Peyer's patch (tissue), 4 donors: ENCODE measurements at regions not wholly inside any gene's neighbourhood (a gene's known extent, or its start where the extent isn't known, plus 50 kb on each side); places are given as distances from the start of the nearest gene placed in this dataset.

Experiments used
- CTCF ChIP-seq, 6 experiments: fragments of 450-650 bp in 4 of 6; fragments of 200-600 bp in 2 of 6; sonication (generic) in 1 of 6; IDR thresholded peaks; one replicate each; pipeline ENCODE4 v1.5.1; 2017 to 2019; ENCODE audit warnings: antibody characterized with exemption in 6 of 6, mild to moderate bottlenecking in 3 of 6, moderate library complexity in 1 of 6
- POLR2A ChIP-seq, 2 donors: fragments of 450-650 bp; IDR thresholded peaks; one replicate each; pipeline ENCODE4 v1.5.1; 2017; ENCODE audit warnings: antibody characterized with exemption in 2 of 2, mild to moderate bottlenecking in 2 of 2, moderate library complexity in 2 of 2

GRCh38 chr4:55004831-55005230 is 120.6 kb downstream of the KDR start:
- TF ChIP-seq CTCF (IDR thresholded peaks at IDR 0.05) (no peak), POLR2A (IDR thresholded peaks at IDR 0.05) (no peak)
